ENCODE measurements at regions not wholly inside any gene's neighbourhood (a gene's known extent, or its start where the extent isn't known, plus 50 kb on each side); places are given as distances from the start of the nearest gene placed in this dataset.

DNA sequence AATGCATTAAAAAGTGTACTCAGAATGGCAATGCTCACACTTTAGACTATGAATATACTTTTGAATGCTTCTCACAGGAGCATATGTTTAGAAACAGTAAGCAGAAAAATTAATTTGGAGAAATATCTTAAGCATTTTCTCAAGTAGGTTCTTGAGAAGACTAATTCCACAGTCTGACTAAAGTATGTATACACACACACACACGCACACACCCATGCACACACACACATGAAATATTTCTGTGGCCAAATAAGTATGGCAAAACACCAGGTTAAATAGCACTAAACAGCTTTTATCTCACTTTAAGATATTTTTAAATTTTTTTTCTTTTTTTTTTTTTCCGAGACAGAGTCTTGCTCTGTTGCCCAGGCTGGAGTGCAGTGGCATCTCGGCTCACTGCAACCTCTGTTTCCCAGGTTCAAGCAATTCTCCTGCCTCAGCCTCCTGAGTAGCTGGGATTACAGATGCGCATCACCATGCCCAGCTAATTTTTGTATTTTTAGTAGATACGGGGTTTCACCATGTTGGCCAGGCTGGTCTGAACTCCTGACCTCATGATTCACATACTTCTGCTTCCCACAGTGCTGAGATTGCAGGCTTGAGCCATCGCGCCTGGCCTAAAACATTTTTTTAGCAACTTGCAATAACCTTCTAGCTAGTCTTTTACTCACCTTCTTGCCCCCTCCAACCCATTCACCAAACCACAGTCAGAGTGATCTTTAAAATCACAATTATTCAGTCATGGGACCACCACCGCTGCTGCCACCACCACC, 67.5 kb upstream of the SCG2 start:
- ChIA-PET CTCF (interaction anchor here (1.2 kb wide), 1 partner anchor 13 kb away, joined by 3 read pairs; no protein-coding TSS in a partner anchor), POLR2A (no interaction called here)
- TF ChIP-seq ZNF501 (tag by site-specific recombination; IDR thresholded peaks at IDR 0.05) = no peak
- TF ChIP-seq ZNF792 (tag by site-specific recombination; IDR thresholded peaks at IDR 0.05) = no peak
- no peak for TF ChIP-seq ZSCAN16 (tag by site-specific recombination; IDR thresholded peaks at IDR 0.05)
- no peak for TF ChIP-seq ZNF184 (tag by site-specific recombination; IDR thresholded peaks at IDR 0.05)
- no peak for TF ChIP-seq ZNF23 (tag by site-specific recombination; IDR thresholded peaks at IDR 0.05; ENCODE audit: borderline replicate concordance)
- TF ChIP-seq ZNF350 (tag by site-specific recombination; IDR thresholded peaks at IDR 0.05) = no peak
- no peak for TF ChIP-seq TSHZ1 (tag by site-specific recombination; IDR thresholded peaks at IDR 0.05; ENCODE audit: borderline replicate concordance)
- TF ChIP-seq KLF7 (tag by site-specific recombination; IDR thresholded peaks at IDR 0.05; ENCODE audit: borderline replicate concordance) = no peak
- no peak for TF ChIP-seq ZBTB6 (tag by site-specific recombination; IDR thresholded peaks at IDR 0.05)
- H3K4me3 ChIP-seq (ENCODE audit: low read depth, low read length) = no peak overlapping the region
- H3K27ac ChIP-seq (ENCODE audit: extremely low read depth, low read depth, low read length) = no peak overlapping the region
- no peaks in the 10 kb centered on the region for H3K4me1 ChIP-seq (ENCODE audit: control insufficient read depth, insufficient read depth, low read length)
- H3K9me3 ChIP-seq (ENCODE audit: control insufficient read depth, insufficient read depth, low read depth, low read length) = no peaks in the 10 kb centered on the region
- H3K36me3 ChIP-seq (ENCODE audit: control insufficient read depth in 2 of 2, insufficient read depth in 1 of 2, low read length in 2 of 2) = no peaks in the 10 kb centered on the region

GRCh38 chr2:223668302-223668998, 66.3 kb upstream of the SCG2 start:
- Histone ChIP-seq H3K27ac (ENCODE audit: extremely low read depth, low read depth, low read length) (no peak overlapping the region), H3K4me3 (ENCODE audit: low read depth, low read length) (no peak overlapping the region), H3K4me1 (ENCODE audit: control insufficient read depth, insufficient read depth, low read length) (no peaks in the 10 kb centered on the region), H3K36me3 (ENCODE audit: control insufficient read depth in 2 of 2, insufficient read depth in 1 of 2, low read length in 2 of 2) (no peaks in the 10 kb centered on the region), H3K9me3 (ENCODE audit: control insufficient read depth, insufficient read depth, low read depth, low read length) (no peaks in the 10 kb centered on the region)
- CTCF ChIA-PET = interaction anchor here (0.6 to 1.2 kb wide), 3 partner anchors 12 to 209 kb away, joined by 3 to 4 read pairs (median 3); no protein-coding TSS in a partner anchor
- POLR2A ChIA-PET = no interaction called here
- TF ChIP-seq GLIS1 (tag by site-specific recombination; IDR thresholded peaks at IDR 0.05) (no peak), PRDM10 (tag by site-specific recombination; IDR thresholded peaks at IDR 0.05) (no peak), ZEB2 (tag by site-specific recombination; IDR thresholded peaks at IDR 0.05) (no peak), ZNF560 (tag by site-specific recombination; IDR thresholded peaks at IDR 0.05; ENCODE audit: borderline replicate concordance) (no peak), ZBTB17 (tag by site-specific recombination; IDR thresholded peaks at IDR 0.05) (no peak), ELK4 (IDR thresholded peaks at IDR 0.05; ENCODE audit: borderline replicate concordance, low read depth, low read length) (no peak), ZNF221 (tag by site-specific recombination; IDR thresholded peaks at IDR 0.05; ENCODE audit: borderline replicate concordance) (no peak), ZBTB1 (tag by site-specific recombination; IDR thresholded peaks at IDR 0.05) (no peak), PRDM6 (tag by site-specific recombination; IDR thresholded peaks at IDR 0.05) (no peak), ZNF701 (tag by site-specific recombination; IDR thresholded peaks at IDR 0.05) (no peak), ZNF596 (tag by site-specific recombination; IDR thresholded peaks at IDR 0.05) (no peak), ZNF175 (tag by site-specific recombination; IDR thresholded peaks at IDR 0.05) (no peak), SCRT1 (tag by site-specific recombination; IDR thresholded peaks at IDR 0.05; ENCODE audit: borderline replicate concordance) (no peak), KLF8 (tag by site-specific recombination; IDR thresholded peaks at IDR 0.05) (no peak)

Data from HEK293 (cell line).